ENCODE measurements at regions not wholly inside any gene's neighbourhood (a gene's known extent, or its start where the extent isn't known, plus 50 kb on each side); places are given as distances from the start of the nearest gene placed in this dataset.

DNA sequence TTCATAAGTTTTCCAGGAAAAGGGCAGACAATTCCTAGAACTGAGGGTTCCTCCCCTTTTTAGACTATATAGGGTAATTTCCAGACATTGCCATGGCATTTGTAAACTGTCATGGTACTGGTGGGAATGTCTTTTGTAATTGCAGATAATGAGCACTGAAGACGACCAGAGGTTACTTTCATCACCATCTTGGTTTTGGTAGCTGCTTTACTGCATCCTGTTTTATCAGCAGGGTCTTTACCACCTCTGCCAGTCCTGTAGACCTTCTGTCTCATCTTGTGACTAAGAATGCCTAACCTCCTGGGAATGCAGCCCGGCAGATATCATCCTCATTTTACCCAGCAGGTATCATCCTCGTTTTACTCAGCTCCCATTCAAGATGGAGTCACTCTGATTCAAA, 583.9 kb upstream of the KLHL29 start:
- no peak for DNase-seq

DNA sequence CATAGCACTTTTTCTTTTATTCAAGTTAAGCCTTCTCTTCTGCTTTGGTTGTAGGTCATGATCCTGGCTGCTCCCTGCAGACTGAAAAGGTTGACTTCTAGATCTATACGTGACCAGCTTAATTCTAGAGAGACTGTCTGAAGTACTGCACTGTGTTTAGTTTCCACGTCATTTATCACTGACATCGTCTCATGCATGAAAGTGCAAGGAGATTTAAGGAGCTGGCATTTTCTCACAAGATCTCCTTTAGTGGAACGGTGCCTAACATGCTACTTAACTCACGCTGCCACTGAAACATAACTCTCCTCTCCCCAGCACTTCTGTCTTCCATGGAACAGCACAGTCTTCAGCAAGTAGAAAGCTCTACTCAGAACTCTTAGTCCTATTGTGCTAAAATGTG, 583.0 kb upstream of the KLHL29 start:
- no peak for DNase-seq

DNA sequence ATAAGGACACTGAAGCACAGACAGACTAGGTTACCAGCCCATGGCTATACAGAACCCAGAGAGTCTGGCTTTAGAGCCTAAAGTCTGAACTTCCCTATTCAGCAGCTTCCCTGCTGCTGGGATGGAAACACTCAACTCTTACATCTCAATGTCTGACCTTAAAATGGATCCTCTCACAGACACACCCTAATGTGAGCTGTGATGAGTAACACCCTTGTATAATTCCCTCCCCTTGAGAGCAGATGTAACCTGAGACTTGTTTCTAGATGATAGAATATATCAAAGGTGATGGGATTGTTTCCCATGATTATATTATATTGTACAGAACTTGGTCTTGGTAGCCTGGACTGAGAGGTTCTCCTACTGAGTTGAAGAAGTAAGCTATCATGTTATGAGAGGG, 577.1 kb upstream of the KLHL29 start:
- no peak for DNase-seq

DNA sequence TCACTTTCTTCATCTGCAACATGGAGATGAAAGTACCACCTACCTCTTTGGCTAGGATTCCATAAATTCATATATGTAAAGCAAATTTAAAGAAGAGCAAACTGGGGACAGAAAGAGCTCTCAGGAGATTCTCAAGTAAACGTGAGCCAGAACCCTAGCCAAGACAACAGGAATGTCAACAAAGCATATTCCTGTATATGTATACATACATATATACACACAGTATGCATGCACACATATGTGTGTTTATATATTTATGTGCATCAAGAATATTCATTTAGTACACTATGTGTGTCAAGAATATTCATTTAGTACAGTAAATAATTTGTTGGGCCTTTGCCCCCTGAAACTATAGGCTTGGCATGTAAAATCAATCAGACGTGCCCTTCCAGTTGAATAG, 574.4 kb upstream of the KLHL29 start:
- DNase-seq: no peak

DNA sequence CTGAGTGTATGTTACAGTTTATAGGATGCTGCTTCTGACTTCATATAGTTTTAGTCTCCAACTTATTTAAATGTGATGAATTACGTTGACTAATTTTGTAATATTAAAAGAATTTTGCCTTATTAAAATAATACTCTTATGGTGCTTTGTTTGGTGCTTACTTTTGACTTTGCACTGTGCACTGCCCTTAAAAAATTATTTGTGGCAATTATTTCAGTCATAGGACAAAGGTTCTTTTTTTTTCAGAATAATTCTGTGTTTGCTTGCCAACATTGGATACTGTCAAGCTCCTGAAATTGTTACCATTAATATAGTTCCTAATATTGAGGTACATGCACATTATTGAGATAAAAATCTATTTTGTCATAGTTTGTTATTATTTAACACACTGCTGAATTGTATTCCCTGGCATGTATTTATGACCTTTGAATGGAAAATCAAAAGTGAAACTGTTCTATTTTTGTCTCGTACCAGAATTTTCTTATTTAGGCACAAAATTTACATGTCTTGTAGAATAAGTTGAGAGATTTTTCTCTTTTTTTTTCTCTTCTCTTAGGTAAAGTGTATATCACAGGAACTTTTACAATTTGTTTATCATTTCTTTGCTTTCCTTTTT, 572.8 kb upstream of the KLHL29 start:
- DNase-seq: no peak

DNA sequence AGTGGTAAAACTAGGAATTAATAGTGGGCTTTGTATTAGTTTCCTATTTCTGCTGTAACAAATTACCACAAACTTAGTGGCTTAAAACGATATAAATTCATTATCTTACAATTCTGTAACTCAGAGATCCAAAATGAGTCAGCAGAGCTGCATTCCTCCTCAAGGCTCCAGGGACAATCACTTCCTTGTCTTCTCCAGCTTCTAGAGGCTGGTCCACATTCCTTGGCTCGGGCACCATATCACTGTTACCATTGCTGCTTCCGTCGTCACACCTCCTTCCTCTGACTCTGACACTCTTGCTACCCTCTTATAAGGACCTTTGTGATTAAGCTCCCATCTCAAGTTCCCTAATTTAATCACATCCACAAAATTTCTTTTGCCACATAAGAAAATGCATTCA, 567.8 kb upstream of the KLHL29 start:
- no peak for DNase-seq

DNA sequence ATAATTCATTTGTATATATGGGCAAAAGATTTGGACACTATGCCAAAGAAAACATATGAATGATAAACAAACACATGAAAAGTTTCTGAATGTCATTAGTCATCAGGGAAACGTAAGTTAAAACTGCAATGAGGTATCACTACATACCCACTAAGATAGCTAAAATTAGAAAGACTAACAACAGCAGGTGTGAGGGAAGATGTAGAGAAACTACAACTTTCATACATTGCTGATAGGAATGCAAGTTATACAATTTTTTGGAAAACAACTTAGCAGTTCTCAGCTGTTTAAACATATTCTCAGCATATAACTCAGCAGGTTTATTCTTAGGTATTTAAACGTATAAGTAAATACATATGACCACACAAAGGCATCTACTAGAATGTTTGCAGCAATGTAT, 563.5 kb upstream of the KLHL29 start:
- peak in 1 of 2 experiments; percentile 3 for DNase-seq

DNA sequence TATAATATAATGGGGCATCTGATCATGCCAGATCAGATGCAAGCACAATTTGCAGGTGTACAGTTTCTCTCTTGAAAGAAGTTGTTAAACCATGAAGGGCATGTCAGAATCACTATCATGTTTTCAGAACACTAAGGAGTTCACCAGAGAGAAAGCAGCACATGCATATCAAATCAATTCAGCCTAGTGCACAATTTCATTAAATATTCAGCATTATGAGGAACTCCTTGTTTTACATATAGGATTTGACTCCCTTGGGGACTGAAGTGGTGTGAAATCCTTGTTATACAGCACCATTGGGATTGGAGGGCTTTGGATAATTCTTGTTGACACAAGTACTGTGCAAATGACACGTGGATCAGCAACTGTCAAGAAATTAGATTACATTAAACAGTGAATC, 562.1 kb upstream of the KLHL29 start:
- DNase-seq: peak; percentile 91 to 97

DNA sequence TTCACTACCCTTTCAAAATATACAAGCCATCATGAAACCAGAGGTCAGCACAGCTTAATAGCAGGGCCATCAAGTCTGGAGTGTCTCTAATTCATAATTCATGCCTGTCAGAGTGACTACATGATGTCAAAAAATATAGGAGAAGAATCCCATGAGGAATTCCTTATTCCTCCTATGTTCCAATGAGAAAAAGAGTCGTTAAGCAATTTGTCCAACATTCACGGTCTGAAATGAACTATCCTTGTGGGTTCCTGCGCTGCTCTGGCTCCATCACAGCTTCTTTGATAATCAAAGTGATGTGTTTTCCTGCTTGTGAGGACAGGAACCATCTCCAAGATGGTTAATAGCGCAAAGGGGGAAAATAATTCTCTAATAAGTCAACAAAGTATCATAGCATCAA, 560.4 kb upstream of the KLHL29 start:
- DNase-seq: no peak

DNA sequence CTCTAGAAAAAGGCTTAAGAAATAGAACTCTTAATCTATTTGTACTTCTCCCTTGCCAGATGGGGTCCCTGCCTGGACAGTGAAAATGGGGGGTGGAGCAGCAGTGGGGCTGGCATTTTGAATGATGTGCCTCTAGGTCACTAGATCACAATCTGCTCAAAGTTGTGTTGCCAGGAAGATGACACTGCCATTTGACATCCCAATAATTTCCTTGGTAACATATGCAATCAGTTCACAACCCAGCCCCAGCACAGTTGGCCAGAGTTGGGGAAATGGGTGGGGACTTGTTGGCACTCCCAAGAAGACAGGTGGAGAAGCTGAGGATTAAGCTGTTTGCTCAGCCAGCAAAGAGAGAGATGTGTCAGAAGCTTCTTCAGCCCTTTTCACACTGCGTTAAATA, 558.3 kb upstream of the KLHL29 start:
- DNase-seq: peak; percentile 96 to 99

DNA sequence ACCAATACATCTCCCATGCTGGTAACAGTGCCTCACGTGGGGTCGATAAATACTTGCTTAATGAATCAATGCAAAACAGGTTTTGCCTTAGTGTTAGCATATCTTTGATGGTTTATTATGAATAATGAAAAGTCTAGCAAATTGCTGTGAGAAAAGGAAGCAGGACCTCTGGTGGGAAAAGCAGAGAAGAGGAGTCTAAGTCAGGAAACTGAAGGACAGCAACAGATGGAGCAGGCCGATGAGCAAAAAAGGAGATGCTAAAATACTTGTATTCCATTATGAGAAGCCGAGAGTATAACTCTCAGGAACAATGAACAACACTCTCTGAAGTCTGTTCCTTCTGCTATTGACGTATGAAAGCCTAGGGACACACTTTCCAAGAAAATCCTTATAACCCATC, 555.2 kb upstream of the KLHL29 start:
- peak; percentile 75 to 88 for DNase-seq

DNA sequence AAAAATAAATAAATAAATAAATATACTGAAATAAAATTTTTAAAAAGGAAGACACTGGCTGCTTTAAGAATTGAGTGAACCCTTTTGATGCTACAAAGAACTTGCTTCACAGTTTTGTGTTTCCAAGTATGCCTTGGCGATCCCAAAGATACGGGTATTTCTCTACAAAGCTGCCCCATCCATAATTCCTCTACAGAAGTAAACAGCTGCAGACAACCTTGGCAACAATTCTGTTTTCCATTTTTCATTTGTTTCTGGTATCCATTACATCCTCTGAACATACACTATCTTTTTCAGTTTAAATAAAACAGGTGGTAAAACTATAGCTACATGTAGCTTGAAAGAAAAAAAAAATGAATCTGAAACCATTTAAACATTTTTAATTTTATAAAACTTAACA, 552.8 kb upstream of the KLHL29 start:
- DNase-seq: no peak

DNA sequence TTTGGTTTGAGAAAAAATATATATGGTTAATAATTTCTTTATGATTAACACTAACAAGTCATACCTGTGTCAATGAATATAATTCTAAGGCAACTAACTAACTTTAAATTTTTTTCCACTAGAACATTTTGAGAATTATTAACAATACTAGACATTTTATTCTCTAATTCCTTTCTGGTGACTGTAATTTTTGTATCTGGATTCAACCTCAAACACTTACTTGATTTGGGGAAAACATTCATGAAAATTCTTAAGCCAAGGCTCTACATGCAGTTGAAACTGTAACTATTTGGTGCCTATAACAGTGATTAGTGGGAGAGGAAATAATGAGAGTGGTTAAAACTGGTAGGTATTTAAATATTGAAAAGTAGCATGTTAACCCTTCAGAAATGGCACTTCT, 546.5 kb upstream of the KLHL29 start:
- DNase-seq: no peak

DNA sequence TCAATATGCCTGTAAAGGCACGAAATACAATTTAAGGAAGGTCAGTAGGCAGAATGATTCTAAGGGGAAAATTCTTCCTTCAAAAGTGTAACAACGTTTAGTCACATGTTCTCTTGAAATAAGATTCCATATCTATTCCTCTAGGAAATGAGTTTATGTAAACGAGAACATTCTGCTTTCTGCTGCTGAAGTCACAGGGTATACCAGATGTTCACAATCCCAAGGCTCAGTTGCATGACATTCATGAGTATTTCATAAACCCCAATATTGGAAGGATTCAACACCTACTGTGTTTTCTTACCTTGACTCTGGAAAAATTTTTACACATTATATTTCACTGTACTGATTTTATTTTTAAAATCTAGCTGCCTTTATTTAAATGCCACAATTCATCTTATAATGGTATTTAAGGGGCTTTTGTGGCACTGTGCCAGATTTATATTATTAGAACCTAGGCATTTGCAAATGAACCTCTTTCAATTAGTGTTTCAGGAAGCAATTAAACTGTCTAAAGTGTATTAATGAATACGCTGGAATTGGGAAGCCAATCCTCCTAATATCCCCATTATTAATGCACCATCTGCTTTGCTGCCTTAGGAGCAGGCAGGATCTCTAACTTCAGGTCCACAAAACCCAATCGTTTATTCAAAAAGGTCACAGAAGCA, 542.6 kb upstream of the KLHL29 start:
- peak in 1 of 2 experiments; percentile 60 for DNase-seq

DNA sequence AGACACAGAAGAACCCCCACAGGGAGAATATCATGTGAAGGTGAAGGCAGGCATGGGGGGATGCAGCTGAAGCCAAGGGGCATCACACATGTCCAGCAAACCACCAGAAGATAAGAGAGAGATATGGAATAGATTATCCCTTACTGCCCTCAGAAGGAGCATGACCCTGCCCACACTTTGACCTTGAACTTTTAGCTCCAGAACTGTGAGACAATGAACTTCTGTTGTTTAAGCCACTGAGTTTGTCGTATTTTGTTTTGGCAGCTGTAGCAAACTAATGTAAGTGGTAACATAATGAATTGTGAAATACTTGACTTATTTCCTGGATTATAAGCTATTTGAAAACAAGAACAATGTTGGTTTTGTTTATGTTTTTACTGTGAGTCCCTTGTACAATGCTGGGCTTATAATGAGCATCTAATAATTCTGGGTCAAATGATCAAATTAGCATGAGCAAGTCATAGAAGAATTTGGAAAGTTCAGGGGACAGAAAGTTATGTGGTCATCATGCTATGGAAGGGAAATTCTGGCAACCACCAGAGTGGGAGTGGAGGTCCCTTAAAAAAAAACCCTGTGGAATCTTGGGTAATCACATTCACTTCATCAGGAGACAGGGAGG, 541.0 kb upstream of the KLHL29 start:
- no peak for DNase-seq

DNA sequence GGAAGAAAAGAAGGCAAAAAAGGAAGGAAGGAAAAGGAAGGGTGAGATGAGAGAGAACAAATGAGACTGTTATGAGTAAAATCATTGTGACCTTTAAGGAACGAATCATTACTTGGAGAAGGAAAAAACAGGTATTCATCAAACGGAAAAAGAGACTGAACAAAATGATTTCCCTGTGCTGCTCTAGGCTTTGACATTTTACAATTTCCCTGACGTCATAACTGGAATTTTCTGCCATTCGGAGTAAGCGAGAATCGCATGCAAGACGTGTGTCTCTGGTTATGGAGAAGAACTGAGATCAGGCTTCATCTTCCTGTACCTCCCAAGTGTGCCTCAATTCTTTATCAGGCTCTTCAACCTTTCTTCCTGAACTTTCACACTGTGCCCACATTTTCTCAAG, 534.7 kb upstream of the KLHL29 start:
- no peak for DNase-seq

DNA sequence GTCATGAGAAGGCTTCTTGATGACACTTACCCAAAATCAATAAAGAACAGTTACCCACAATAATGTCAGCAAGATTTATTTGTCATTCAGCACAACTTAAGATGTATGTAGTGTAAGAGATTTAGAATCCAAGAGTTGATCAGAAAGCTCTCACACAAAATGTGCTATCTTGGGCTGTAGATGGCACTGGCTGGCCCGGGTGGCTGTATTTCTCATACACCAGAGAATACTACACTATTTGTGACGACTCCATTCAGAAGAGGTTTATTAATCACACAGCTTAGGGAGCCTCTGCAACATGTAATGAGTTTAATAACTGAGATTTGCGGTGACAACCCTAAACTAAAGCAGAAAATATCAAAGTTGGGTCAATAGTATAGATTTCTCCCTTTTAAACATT, 530.4 kb upstream of the KLHL29 start:
- no peak for DNase-seq

DNA sequence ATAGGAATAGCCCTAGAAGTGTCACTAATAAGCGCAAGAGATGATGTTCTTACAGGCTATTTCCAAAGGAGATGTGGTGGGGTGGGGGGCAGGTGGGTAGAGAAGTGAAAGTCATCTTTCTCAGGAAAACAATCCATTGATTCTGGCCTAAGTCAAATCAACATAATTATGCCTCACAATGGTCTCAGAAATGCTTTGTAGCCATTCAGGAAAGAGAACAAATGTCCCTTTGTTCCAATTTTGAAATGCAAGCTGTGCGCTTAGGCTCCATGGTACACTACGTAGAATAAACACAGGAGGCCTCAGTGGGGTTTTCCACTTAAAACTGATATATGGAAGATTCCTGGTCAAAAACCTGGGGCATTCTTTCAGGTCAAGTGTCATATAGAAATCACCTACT, 529.9 kb upstream of the KLHL29 start:
- no peak for DNase-seq

DNA sequence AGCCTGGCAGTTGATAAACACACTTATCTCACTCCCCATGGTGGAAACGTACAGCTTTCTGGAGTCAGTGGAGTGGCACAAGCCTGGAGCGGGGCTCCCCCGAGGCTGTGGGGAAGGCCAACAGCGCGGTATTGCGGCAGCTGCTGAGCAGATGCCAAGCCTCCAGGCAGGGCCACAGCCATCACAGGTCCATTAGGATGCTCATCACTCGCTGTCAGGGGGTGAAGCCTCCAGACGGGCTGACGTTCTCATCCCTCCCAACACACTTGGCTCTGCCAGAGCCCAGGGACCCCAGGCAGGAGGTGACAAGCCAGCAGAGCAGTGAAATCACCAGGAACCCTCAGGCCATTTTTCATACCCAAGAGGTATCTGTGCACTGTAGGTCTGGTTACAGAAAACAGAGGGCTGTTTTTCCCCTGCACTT, 529.2 kb upstream of the KLHL29 start:
- peak in 1 of 2 experiments; percentile 31 for DNase-seq

DNA sequence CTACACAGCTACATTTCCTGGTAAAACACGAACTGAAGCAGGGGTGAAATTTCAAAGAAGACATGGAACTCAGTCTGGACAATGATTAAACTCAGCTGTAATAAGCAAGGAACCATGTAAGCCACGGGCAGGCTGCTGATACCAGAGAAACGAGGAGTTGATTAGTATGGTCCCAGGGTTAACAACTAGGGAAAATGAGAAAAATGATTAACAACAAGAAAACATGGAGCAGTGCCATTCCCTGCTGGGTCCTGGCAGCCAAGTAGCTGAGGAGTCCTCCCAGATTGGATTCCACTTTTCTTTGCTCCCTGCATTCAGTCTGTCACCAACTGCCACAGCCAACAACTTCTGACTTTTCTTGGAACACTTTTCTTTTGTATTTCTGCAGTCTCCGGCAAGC, 517.0 kb upstream of the KLHL29 start:
- DNase-seq: no peak

DNA sequence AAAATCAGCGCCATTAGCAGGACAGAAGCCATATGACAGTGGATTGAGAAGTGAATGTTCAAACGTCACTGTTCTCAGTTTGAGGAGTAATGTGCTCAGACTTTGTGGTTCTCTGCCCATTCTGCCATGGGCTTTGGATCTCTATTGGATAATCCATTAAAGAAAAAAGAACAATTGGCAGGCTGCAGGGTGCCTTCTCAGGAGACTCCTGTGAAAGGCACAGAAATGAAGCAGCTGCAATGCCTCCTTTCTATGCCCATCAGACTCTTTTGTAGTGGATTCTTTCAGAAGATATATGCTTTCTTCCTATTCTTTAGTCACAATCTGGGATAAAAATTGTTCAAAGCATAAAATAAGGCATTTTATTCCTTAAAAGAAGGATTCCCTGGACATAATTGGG, 506.9 kb upstream of the KLHL29 start:
- DNase-seq: no peak

DNA sequence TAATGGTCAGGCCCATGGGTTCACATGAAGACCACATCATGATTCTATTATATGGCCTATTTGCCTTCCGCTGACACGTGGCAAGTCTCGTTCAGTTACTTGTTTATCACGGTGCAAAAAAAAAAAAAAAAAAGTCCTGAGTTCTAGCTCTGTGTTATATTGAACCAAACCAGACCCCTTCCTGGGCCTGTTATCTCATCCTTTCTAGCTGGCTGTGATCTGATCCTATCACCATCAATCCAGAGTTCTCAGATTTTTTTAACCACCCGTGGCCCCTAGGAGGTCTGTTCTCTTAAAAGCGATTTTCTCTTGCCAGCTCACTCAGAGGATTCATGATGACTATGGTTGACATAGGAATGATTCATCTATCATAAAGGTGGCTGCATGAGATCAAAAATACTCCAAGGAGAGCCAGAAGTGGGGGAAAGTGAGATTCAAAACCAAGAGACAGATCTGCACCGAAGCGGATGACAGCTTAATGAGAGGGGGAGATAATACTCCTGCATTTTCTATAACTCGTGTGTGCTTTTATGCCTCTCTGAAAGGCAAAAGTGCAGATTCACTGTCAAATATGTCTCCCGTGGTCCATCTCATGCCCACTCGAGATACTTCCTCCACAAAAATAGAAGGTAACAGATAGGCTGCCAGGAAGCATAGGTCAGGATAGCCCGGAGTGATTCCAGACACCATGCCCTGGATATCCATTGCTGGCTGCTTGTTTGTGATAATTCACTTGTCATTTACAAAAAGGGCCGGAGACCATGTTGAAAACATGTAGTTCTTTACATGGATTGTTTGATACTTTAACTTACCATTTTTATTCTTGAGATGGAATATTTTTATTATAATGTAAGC, 505.7 kb upstream of the KLHL29 start:
- no peak for DNase-seq

DNA sequence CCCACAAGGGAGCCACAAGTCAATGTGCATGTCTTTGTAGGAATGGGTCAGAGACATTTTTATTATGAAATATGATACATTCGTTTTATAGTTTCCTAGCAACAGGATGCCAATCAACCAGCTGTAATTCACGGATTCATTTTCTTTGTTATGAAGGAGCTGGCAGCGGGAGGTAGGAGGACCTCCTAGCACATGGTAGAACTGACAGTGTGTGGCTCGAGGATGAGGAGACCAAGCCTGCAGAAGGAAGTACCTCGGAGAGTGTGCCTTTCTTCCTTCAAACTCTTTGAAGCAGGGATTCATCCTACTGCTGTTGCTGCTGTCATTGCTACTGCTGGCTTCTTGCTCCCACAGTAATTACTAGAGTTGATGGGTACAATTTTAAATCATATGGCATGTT, 504.8 kb upstream of the KLHL29 start:
- peak in 1 of 2 experiments; percentile 14 for DNase-seq

DNA sequence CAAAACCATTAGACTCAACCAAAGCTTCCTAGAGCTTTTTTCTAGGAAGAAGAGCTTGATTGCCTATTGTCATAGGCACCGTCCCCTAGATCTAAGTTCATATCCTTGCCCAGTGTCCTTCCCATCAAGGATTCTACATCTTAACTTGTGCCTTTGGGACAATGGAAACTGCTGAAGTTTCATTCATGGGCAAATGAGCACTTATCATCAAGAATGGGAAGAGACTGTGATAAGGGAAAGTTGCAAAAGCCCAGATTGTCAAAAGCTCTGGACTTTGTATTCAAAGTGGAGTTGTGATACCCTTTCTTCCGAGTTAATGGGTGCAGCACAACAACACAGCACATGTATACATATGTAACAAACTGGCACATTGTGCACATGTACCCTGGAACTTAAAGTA, 503.0 kb upstream of the KLHL29 start:
- no peak for DNase-seq

Measured in NCI-H524 (cell line).